Putamen (tissue), 1 donor: ENCODE measurements at regions not wholly inside any gene's neighbourhood (a gene's known extent, or its start where the extent isn't known, plus 50 kb on each side); places are given as distances from the start of the nearest gene placed in this dataset.
"Not testable (repeated sequence)": the region's sequence is repeated elsewhere in the genome, so short reads cannot be mapped to it uniquely, and the experiment has no call there.

ENCODE experiments used
- DNase-seq: peaks from one replicate; pipeline ENCODE4 v3.0.0-alpha.2; 2016; ENCODE audit warnings: low spot score

DNA sequence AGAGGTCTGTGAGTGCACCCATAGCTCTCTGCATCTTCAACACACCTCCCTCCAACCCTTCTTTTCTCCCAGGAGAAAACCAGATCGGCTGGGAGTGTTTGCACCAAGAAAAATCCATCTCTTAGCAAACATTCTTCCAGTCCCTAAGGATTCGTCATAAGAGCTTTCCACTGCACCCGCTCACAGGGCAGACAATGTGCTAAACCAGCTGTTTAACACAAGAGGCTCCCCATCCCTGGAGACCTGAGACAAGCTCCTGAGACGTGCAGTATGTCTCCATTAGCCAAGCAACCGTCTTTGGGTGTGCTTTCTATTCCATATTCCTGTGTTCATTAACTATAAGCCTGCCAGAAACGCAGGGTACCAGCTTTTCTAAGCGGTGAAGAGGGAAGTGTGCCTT is 93.6 kb upstream of the ZNF462 start:
- DNase-seq, result no peak

DNA sequence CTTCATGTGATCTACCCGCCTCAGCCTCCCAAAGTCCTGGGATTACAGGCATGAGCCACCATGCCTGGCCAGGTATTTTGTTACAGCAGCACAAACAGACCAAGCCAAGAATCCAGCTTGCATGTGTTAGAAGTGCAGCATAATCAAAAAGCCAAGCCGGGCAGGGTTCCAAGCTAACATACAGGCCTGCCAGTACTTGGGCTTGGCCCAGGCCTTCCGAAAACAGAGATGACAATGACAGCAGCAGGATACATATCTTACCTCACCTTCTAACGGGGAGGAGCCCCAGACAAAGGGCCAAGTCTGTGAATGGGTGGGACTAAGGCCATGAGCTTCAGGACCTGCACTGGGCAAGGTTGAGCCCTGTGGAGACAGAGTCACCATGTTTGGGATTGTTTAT is 91.4 kb upstream of the ZNF462 start:
- DNase-seq, result no peak

DNA sequence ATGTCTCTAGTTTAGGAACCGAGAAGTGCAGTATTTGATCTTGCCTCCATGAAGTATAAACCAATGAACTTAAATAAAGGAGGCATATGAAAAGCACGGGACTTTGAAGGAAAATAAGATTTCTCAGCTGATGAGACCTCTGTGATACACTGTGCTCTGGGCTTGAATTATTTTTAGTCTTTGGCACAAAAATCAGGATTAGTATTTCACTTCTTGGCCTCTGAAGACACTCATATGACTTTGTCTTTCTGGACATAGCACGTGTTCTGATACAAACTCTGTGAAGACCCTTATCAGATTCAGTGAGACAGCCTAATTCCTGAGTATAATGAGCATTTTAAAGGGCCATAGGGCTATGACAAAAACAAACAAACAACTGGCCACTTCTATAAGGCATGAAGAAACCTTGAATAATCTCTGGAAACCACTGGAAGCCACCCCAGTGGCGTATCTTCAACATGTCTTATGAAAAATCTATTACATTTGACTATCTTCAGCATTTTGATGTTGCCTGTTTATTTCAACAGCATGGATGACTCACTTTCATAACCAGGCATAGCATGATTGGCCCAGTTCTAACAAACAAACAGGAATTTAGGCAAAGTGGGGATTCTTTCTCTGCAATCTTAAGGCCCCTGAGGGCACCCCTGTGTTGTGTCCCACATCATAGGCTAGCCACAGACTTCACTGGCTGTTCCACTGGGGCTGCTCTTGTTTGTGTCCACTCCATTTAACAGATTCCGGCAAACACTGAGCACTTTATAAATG is 90.3 kb upstream of the ZNF462 start:
- DNase-seq, result no peak

DNA sequence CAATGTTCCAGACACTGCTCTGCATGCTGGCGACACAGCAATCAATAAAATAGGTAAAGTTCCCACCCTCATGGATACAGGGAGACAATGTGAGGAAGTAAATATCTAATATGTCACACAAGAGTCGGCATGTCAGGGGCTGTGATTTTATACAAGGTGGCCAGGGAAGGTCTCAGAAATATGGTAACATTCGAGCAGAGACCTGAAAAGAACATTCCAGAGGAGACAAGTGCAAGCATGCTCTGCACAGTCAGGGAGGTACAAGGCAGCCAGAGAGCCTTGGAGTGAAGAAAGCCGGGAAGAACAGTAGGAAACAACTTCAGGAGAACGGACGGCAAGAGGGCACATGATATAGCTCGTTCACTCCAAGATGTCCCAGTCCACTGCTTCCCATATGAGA is 89.2 kb upstream of the ZNF462 start:
- no peak for DNase-seq

GRCh38 chr9:106775960-106776359 is 87.0 kb upstream of the ZNF462 start:
- no peak for DNase-seq

GRCh38 chr9:106779796-106780195 is 83.2 kb upstream of the ZNF462 start:
- DNase-seq, result no peak

DNA sequence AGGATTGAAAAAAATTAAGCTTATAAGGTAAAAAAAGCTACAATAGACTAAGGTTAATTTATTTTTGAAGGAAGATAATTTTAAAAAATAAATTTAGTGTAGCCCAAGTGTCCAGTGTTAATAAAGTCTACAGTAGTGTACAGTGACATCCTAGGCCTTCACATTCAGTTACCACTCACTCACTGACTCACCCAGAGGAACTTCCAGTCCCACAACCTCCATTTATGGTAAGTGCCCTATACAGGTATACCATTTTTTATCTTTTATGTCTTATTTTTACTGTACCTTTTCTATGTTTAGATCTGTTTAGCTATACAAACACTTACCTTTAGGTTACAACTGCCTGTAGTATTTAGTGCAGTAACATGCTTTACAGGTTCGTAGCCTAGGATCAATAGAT is 79.8 kb upstream of the ZNF462 start:
- DNase-seq, result no peak

GRCh38 chr9:106784076-106784475 is 78.9 kb upstream of the ZNF462 start:
- DNase-seq, result no peak

- DNase-seq, result no peak
Measured at GRCh38 chr9:106785200-106785599, 77.8 kb upstream of the ZNF462 start.

DNA sequence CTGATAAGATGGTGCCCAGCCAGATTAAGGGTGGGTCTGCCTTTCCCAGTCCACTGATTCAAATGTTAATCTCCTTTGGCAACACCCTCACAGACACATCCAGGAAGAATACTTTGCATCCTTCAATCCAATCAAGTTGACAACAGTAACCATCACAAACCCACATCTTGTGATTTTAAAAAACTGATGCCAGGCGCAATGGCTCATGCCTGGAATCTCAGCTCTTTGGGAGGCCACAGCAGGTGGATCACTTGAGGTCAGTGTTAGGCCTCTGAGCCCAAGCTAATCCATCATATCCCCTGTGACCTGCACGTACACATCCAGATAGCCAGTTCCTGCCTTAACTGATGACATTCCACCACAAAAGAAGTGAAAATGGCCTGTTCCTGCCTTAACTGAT is 74.9 kb upstream of the ZNF462 start:
- DNase-seq, result not testable (repeated sequence)

DNA sequence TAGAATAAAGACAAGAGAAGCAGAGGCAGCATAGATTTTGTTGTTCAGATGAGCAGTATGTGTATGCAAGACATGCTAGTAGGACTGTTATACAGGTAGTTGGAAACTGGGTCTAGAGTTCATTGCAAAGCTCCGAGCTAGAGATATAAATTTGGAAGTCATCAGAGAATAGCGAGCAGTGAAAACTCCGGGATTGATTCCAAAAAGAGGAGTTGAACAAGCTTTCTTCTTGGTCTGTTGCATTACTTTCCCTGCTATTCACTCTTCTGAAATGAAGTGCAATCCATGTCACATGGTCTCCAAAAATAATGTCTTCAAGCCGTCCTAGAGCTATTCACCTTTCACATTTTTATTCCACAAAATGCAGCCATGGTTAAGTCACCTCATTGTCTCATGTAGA is 67.9 kb upstream of the ZNF462 start:
- no peak for DNase-seq

DNA sequence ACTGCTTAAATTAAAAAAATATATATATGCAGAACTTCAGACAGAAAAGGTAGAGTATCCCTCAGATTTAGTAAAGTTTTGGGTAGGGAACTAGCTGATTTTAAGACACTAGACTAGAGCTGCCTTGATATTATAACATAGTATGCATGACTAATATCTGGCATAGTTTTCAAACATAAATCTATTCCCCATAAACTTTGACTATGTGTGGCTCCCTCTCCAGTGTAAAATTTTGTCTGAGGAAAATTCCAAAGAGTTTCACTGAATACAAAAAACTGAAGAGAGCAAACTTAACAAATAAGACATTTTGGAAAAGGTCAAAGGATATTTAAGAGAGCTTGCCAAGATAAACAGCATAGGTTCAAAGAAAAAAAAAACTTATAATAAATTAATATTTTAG is 66.2 kb upstream of the ZNF462 start:
- DNase-seq, result no peak

DNA sequence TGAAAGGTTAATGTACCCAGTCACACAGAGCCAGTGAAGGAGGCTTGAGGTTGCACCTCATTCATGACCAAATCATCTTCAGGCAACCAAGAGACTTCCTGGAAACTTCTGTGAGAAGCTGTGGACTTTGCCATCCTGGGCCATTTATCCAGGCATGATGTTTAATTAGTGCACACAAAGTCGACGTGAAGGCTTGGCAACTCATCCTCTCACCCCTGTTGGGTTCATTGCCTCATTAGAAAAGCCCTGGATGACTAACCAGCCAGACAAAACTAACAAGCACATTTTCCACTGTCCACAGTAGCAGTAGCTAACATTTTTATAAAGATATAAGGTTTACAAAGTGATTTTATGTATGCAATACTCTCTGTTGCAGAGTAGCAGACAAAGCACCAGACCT is 65.7 kb upstream of the ZNF462 start:
- DNase-seq, result no peak

GRCh38 chr9:106798016-106798799 is 64.8 kb upstream of the ZNF462 start:
- no peak for DNase-seq

- DNase-seq, result no peak
Measured at GRCh38 chr9:106799152-106799551, 63.8 kb upstream of the ZNF462 start.

DNA sequence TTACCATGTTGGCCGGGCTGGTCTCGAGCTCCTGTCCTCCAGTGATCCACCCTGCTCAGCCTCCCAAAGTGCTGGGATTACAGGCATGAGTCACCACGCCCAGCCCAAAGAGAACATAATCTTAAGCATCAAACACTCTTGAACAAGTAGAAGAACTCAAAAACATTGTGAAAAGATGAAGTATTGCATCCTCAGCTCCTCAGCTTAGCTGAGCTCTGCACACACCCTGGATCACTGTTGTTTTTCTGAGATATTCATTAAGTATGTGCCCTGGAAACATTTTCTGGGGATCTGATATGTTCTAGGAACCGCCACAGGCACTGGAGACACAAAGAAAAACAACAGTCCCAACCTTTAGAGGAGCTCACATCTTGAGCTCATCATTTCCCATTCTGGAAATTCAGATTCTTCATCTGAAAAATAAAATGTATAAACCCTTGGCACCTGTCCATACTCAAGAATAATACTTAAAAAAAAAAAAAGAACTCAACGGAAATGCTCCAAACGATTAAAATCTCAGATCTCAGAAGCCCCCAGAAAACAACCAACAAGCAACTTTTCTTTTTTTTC is 62.2 kb upstream of the ZNF462 start:
- no peak for DNase-seq

DNA sequence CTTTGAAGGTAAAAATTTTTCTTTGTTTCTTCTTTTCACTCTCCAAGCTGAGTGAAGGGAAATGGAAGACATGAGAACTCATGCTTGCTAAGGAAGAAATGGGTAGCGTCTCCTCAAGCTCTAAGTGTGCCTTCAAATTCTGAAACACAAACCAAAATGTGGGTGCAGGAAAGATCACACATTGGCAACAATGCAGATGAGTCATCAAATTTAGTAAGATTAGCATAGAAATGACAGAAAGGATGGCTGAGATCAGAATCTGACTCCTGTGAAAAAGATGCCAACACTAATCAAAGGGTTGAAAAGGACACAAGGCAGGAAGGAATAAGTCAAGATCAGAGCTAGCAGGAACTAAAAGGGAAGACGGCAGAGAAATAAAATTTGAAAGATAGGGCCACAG is 61.1 kb upstream of the ZNF462 start:
- DNase-seq, result no peak
